GM19099 (cell line): ENCODE measurements at regions not wholly inside any gene's neighbourhood (a gene's known extent, or its start where the extent isn't known, plus 50 kb on each side); places are given as distances from the start of the nearest gene placed in this dataset.

Experiments
- POLR2A ChIP-seq: IDR thresholded peaks from 3 replicates; pipeline ENCODE4 v1.6.1; 2011; ENCODE audit warnings: low read depth; ENCODE audit not compliant: insufficient read length; ENCODE audit errors: extremely low read depth

DNA sequence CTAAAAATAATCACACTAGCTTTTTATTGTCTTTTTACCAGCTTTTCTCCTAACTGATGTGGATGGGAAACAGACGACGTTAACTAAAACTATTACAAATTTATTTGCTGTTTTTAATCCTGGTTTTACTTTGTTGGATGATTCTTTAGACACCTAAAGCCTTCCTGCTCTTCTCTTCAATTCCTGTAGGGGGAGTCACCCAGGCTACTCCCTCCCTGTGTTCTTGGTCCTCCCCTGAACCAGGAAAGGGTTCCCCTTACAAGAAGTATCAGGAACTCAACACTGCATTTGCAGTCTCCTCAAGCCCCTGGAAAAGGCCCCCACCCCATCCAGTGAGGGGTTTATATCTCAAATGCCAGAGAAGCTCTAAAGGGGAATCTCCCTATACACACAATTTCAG is 206.1 kb downstream of the SUCLA2 start:
- no peak for TF ChIP-seq POLR2A

DNA sequence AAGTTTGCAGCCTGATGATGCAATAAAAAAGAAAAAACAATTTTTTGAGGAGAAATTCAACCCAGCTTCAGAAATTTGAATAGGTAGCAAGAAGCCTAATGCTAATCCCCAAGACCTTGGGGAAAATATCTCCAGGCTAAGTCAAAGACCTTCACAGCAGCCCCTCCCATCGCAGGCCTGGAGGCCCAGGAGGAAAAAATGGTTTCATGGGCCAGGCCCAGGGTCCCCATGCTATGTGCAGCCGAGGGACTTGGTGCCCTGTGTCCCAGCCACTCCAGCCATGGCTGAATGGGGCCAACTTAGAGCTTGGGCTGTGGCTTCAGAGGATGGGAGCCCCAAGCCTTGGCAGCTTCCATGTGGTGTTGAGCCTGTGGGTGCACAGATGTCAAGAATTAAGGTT is 210.3 kb downstream of the SUCLA2 start:
- TF ChIP-seq POLR2A, result no peak

DNA sequence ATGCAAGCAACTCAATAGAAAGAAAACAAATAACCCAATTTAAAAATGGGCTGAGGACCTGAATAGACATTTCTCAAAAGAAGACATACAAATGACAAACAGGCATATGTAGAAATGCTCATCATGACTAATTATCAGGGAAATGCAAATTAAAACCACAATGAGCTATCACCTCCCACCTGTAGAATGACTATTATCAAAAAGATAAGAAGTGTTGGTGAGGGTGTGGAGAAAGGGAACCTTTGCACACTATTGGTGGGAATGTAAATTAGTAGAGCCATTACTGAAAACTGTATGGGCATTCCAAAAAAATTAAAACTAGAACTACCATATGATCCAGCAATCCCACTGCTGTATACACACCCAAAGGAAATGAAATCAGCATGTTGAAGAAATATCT is 212.2 kb downstream of the SUCLA2 start:
- no peak for TF ChIP-seq POLR2A

DNA sequence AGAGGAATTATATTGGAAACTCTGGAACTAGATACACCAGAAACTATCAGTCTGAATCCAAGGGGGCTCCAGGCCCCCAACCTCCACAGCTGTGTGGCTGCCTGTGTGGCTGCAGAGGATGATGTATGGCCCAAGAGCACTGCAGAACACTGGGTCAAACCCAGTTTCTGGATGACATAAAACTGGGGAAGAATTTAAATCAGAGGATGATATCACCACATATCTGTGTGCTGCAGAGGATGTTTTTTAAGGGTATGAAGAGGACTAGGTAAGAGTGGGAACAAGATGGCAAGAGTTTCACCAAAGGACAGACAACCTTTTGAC is 226.4 kb downstream of the SUCLA2 start:
- no peak for TF ChIP-seq POLR2A

DNA sequence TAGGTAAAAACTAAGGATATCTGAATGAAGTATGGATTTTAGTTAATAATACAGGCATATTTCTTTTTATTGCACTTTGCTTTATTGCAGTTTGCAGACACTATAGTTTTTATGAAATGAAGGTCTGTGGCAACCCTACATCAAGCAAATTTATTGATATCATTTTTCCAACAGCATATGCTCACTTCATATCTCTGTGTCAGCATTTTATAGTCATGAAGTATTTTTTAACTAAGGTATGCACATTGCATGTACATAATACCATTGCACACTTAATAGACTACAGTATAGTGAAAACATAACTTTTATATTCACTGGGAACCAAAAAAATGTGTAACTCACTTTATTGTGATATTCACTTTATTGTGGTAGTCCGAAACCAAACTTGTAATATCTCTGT is 236.3 kb downstream of the SUCLA2 start:
- TF ChIP-seq POLR2A, result no peak

DNA sequence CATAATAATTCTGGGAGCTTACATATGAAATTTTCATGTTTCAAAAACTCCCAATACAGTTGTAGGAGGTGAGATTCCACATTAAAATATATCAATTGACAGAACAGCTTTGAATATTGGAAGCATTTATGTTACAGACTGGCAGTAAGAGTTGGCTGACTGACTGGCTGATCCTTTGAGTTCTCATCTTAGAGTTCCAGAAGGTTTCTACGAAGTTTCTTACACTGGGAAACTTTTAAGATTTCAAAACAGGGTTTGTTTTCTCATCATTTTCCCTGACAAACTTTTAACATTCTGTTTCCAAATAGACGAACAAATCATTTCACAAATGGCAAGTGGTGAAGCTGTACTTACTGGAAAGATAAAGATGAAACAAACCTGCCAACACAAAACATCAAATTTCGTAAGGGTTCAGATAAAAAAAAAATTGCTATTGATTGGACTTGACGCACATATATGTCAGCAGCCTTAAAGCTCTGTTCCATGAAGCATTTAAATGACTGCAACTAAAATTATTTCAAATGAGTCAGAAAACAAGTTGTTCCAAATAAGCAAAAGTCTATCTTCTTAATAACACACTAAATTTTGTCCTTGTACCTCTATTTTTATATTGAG is 243.5 kb downstream of the SUCLA2 start:
- TF ChIP-seq POLR2A, result no peak

DNA sequence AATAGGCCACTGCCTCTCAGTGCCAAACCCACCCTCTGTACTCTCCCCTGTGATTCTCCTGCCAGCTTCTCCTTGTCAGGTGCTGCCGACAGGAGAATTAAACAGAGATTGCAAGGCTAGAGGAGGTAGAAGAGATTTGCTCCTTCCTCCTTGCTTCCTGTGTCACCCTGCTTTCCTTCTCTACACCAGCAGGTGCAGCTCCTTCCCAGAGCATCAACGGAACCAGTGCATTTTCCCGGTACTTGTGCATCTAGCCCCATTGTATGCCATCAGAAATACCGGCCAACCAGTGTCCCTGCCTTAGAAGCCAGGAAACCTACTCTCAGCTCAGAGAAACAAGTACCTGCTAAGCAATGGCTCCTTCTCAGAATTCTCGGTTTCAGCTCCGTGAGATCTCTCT is 253.2 kb downstream of the SUCLA2 start:
- TF ChIP-seq POLR2A, result no peak

DNA sequence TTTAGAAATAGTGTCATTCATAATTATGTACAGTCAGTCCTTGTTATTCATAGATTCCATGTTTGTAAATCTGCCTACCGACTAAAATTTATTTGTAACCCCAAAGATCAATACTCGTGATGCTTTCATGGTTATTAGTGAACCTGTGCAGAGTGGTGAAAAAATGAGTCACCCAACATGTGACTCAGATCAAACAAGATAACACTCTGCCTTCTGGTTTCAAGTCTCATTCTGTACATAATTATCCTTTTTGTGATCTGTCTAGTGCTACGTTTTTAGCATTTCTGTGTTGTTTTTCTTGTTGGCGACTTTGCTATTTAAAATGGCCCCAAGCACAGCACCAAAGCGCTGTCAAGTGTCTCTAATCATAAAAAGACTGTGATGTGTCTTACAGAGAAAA is 274.7 kb downstream of the SUCLA2 start:
- no peak for TF ChIP-seq POLR2A

DNA sequence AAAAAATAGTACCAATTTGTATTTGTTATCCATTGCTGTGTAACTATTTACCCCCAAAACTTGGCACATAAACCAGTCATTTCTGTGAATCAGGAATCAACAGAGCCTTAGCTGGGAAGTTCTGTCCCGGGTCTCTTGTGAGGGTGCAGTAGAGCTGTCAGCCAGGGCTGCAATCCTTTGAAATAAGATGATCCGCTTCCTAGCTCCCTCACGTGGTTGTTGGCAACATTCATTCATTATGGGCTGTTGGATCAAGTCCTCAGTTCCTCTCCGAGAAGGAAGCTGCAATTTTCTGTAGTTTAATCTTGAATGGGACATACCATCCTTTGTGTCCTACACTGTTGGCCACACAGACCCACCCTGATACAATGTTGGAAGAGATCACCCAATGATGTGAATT is 277.2 kb downstream of the SUCLA2 start:
- no peak for TF ChIP-seq POLR2A

DNA sequence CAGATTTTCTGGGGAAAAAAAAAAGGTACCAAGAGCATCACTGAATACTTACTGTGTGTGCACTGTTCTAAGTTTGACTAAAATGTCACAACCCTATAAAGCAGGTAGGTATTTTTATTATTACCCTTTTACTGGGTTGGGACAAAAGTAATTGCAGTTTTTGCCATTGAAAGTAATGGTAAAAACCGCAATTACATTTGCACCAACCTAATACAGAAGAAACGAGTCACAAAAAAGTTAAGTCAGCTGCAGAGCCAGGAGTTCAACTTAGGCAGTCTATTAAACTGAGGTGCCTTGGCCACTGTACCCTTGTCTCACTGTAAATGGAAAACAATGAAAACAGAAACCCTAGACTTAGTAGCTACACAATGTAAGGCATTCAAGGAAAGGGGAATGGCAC is 281.9 kb downstream of the SUCLA2 start:
- TF ChIP-seq POLR2A, result no peak

DNA sequence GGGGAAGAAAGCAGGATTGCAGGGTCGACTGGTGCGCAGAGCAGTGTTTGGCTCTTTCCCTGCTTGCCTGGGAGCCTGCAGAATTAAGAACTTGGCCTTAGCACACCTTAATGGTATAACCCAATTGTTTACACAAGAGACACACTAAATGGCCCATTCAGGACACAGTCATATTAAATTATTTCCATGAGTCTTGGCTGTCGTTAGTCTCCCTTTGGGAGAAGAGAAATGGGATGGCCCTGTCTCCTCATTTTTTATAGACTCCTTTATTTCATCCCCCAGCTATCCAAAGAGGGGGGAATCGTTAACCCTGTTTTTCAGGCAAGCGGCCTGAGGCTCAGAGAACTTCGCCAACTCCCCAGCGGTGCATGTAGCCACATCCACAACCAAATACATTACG is 282.5 kb downstream of the SUCLA2 start:
- no peak for TF ChIP-seq POLR2A

DNA sequence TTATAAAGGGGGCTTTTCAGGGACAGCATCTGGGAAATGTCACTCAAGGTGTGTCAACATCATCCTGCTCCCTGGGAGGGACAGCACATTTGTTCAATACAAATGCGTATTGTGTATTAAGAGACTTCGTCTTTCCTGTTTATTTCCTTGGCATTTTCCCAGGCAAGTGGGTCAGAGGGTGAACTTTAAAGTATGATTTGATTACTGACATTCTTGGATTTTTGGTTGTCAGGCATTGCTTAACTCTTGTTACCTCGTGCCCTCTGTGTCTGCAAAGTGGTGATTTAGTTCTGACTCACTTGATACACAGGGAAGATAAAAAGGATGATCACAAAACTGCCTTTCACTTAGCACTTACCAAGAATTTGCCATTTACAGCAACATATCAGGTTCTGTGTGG is 292.7 kb downstream of the SUCLA2 start:
- TF ChIP-seq POLR2A, result no peak

DNA sequence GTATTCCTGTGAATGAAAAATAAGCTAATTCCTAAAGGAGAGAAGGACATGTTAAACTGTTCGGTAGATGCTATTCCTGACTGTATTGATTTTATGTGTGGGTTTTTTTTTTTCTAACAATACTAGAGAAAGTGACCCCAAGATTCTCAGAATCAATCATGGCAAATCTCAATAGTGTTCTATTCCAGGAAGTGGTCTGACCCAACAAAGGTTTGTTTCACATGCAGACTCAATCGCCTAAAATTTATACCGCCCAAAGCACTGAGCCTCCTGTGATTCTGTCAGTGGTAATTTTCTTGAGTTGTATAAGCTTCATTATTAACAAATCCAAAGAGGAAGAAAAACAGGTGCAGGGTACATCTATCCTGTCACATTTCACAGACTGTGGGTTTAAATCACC is 293.7 kb downstream of the SUCLA2 start:
- no peak for TF ChIP-seq POLR2A

DNA sequence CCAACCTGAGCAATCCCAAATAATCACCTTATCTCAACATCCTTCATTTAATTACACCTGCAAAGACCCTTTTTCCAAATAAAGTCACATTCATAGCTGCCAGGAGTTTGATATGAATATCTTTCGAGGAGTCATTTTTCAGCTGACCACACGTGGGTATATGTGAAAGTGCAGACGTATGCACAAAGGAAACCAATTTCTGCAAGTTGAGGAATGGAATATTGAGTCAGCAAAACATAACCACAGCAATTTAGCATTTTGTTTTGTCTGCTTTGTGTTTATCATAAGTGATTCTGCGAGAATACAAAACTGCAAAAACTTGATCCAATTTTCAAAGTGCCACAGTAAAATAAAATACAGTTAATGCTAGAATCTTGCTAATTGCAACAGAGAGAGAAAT is 295.9 kb downstream of the SUCLA2 start:
- TF ChIP-seq POLR2A, result no peak

DNA sequence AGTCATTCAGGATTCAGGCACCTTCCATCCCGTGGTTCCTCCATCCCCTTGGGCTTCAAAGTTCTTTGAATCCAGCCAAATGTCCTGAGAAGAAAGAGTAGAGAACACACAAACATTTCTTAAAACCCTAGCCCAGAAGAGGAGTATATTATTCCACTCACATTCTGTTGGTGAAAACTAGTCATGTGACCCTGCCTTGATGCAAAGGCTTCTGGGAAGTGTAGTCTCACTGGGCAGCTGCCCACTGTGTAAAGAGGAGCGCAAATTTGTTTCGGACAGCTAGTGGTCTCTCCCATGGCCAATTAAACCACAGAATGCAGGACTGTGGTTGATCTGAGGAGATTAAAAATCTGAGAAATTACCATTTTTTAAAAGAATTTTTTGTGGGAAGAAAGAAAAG is 304.4 kb downstream of the SUCLA2 start:
- TF ChIP-seq POLR2A, result no peak

DNA sequence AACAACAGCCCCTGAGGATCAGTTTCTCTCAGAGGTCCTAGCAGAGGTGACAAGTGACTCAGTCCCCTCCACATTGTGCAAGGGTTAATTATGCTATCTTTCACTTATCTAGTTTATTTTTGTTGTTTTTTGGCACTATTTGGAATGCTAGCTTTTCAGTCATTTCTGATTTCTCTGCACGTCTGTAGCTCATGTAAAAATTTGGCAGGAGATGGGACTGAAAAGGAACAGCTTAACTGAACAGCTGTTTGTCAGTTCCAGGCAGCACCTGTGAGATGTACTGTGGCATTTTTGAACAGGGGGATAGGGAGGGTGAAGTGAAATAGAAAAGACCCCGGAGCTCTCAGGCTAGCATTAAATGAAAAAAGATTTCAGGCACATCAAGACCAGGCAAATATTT is 313.5 kb downstream of the SUCLA2 start:
- TF ChIP-seq POLR2A, result no peak

DNA sequence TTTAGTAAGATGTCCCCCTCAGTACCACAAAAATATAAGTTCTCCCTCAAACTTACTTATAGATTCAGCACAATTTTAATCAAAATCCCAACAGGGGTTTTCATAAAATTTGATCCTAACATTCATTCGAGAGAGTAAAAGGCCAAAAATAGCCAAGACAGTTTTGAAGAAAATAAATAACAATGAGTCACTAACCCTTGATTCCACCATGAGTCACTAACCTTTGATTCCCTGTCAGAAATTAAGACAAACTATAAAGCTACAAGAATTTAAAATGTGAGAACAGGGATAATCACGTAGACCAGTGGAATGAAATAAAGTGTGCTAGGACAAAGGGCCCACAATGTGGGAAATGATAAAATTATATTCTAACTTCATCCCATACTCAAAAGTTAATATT is 320.3 kb downstream of the SUCLA2 start:
- no peak for TF ChIP-seq POLR2A
